RWPE1 (cell line): ENCODE measurements at regions not wholly inside any gene's neighbourhood (a gene's known extent, or its start where the extent isn't known, plus 50 kb on each side); places are given as distances from the start of the nearest gene placed in this dataset.

Experiments
- CTCF ChIA-PET: fragments of 350-600 bp; sonication (Branson Sonifier 250); formaldehyde crosslinking; extraction: SDS; loops from one replicate; lab custom pipeline; 2021; lab: Yijun Ruan, JAX
- POLR2A ChIA-PET: fragments of 400-600 bp; formaldehyde crosslinking; extraction: SDS; loops from one replicate; lab custom pipeline; 2020; ENCODE audit warnings: antibody characterized with exemption; ENCODE audit not compliant: low non-redundant PET; lab: Yijun Ruan, JAX
- DNase-seq: peaks from one replicate; pipeline ENCODE4 v3.0.0; 2012; ENCODE audit warnings: low spot score
- H3K27ac ChIP-seq: fragments of 450-650 bp; 2 replicates; pipeline ENCODE4 v1.5.1; 2017
- CTCF ChIP-seq: fragments of 450-650 bp; conservative IDR thresholded peaks from 2 replicates; pipeline ENCODE4 v1.5.1; 2017; ENCODE audit warnings: low read depth, mild to moderate bottlenecking

- CTCF ChIA-PET: interaction anchor here (0.6 to 0.7 kb wide), 2 partner anchors 83 to 733 kb away, joined by 3 read pairs; no protein-coding TSS in a partner anchor
- no peak for DNase-seq
Measured at GRCh38 chr1:115217150-115218033, 120.7 kb downstream of the NGF start.

GRCh38 chr1:115215703-115216521, 122.1 kb downstream of the NGF start:
- ChIA-PET POLR2A (no interaction called here), CTCF (interaction anchor here (0.7 kb wide), 1 partner anchor 57 kb away, joined by 7 read pairs; no protein-coding TSS in a partner anchor)
- H3K27ac ChIP-seq: no peak overlapping the region
- TF ChIP-seq CTCF: no peak
- DNase-seq: no peak

More at GRCh38 chr1:115217150-115218033, 120.7 kb downstream of the NGF start:
- POLR2A ChIA-PET: no interaction called here
- no peak for TF ChIP-seq CTCF
- no peak overlapping the region for H3K27ac ChIP-seq

GRCh38 chr1:115215110-115215509, 122.9 kb downstream of the NGF start:
- DNase-seq: no peak
- H3K27ac ChIP-seq: no peak overlapping the region
- CTCF ChIA-PET: interaction anchor here (0.7 kb wide), 1 partner anchor 76 kb away, joined by 4 read pairs; no protein-coding TSS in a partner anchor
- no peak for TF ChIP-seq CTCF
- POLR2A ChIA-PET: no interaction called here

- POLR2A ChIA-PET: no interaction called here
- CTCF ChIA-PET: no interaction called here
- DNase-seq: no peak
- no peak for TF ChIP-seq CTCF
- H3K27ac ChIP-seq: no peak overlapping the region
Measured at GRCh38 chr1:115214098-115214497, 124.0 kb downstream of the NGF start.

GRCh38 chr1:115213130-115213529, 123.8 kb upstream of the TSPAN2 start:
- CTCF ChIA-PET: no interaction called here
- no peak for TF ChIP-seq CTCF
- H3K27ac ChIP-seq: no peak overlapping the region
- no peak for DNase-seq
- POLR2A ChIA-PET: no interaction called here

- POLR2A ChIA-PET: no interaction called here
- CTCF ChIA-PET: no interaction called here
- no peak overlapping the region for H3K27ac ChIP-seq
- no peak for DNase-seq
- TF ChIP-seq CTCF: no peak
Measured at GRCh38 chr1:115211071-115211745, 121.9 kb upstream of the TSPAN2 start.
